Muscle of arm (tissue), 1 donor: ENCODE measurements at regions not wholly inside any gene's neighbourhood (a gene's known extent, or its start where the extent isn't known, plus 50 kb on each side); places are given as distances from the start of the nearest gene placed in this dataset.

Experiments used
- DNase-seq: peaks from one replicate; pipeline ENCODE4 v3.0.0-alpha.2; 2013

DNA sequence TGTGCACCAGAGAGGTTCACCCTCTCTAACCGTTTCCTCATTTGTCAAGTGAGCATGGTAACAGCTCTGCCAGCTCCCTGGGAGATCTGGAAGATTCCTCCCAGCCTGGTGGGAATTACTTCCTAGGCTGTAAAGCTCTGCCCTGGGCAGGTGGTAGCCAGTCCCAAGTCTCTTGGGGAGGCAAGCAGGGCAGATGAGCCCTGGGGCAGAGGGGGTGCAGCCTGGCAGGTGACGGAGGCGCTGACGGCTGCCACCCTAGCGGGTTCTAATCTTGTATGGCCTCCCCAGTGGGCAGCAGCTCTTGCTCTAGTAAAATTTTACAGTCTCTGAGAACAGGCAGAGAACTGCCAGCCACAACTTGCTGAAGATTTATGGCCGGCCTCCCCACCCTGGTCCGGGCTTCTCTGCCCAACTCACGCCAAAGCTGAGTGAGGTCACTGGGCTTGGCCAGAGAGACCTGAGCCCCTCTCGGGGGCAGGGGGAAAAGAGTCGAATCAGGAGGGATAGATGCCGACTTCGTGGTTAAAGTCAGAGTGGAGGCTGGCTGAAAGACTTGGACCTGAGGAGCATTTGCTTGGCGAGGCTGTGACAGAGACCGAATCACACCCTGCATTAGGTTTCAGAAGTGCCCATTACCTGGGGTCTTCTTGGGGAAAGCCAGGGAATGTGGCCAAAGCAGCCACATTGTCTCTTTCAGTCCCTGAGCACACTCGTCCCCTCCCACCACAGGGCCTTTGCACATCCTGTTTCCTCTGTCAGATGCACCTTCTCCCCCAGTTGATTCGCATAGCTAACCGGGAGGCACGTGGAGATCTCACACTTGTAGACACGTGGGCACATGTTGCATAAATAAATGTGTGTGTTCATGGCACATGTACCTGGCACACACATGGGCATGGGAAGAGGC lies 188.2 kb downstream of the MN1 start:
- no peak for DNase-seq

DNA sequence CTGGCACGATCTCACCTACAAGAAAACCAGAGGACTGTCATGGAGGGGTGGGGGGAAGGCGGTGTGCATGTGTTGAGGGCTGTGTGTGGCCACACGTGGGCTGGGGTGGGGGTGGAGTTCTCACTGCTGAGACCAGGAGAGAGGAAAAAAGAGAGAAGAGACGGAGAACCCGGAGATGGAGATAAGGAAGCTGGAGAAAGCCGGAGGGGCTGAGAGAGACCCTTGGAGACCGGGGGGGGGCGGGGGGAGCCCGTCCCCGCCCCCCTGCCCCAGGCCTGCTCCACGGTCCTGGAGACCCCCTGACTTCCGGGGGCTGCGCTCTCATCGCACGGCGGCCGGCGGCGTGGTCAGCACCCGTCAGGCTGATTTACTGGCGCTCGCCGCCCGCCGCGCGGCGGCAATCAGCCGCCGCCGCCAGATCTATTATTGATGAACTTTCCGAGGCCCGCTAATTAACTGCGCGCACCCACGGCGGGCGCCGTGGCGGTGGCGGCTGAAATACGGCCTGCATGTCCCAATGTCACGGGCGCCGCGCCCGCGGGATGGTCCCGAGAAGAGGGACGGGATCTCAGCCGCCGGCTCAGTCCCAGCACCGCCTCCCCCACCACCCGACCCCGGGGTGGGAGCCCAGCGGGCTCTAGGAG lies 187.4 kb downstream of the MN1 start:
- no peak for DNase-seq

DNA sequence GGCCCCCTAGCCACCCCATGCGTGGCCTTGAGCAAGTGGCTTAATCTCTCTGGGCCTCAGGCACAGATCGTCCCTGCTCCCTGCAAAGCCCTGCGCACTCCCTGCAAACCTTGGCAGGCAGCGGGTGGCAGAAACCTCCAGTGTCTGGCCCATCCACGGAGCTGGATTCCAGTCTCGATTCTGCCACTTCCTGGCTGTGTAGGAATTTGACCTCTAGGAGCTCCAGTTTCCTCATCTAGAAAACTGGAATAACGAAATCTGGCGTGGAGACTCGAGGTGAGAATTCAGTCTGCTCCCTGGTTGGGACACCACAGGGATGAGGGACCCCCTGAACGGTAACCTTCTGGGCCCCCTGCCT lies 186.9 kb downstream of the MN1 start:
- DNase-seq: no peak

DNA sequence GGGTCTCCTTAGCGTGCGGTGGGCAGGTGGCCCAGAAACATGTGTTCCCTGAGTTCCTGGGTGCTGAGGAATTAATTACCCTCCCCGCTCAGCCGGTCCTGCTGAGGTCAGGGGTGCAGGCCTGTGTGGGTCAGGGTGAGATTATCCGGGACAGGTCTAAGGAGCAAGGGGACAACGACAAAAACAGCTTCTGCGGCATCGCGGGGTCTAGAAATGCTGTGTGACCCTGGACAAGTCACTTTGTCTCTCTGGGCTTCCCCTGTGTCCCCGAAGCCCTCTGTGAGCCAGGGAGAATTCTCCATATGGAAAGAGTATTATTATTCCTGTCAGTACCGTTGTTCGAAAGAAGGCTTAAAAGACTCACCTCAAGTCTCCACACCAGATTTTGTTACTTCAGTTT lies 186.1 kb downstream of the MN1 start:
- no peak for DNase-seq

DNA sequence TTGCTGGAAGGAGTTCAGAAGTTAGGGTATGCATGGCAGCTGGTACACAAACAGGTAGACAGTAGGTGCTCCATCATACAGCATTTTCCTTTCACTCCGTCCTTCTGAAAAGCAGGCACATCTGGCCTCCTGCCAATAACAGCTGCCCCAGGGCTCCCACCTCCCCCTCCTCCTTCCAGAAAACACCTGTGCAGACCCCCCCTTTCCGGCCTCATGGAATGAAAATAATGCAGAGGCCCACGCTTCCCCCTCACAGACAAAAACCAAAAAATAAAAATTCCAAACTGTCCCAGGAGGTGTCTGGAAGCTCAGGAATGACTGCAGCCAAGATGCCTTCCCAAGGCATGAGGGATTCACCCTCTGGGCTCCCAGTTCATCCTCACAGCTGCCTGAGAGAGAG lies 185.5 kb downstream of the MN1 start:
- no peak for DNase-seq

DNA sequence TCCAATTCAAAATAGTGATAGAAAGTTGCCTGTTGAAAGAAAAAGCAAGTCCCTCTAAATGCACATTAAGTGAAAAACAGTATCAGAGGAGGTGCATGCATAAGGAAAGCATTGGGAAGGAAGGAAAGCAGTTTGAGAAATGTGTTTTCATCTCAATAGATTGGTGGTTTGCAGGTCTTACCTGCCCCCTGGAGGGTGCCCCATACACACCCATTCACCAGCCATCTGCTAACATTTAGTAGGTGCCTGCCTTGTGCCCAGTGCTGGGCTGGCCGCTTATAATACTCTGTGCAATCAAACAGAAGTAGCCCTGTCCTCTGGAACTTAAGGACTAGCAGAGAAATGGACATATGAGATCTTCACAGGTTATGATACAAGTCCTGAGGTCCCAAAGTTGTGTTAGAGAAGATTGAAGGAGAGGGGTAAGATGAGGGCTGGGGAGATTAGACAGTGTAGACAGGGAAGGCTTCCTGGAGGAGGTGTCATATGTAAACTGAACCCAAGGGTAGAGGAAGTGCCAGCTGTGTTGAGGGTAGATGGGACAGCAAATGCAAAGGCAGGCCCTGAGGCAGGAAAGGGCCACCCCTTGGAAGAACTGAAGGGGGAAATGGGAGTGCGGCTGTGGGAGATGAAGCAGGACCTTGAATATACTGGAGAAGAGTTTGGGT lies 184.2 kb downstream of the MN1 start:
- no peak for DNase-seq

DNA sequence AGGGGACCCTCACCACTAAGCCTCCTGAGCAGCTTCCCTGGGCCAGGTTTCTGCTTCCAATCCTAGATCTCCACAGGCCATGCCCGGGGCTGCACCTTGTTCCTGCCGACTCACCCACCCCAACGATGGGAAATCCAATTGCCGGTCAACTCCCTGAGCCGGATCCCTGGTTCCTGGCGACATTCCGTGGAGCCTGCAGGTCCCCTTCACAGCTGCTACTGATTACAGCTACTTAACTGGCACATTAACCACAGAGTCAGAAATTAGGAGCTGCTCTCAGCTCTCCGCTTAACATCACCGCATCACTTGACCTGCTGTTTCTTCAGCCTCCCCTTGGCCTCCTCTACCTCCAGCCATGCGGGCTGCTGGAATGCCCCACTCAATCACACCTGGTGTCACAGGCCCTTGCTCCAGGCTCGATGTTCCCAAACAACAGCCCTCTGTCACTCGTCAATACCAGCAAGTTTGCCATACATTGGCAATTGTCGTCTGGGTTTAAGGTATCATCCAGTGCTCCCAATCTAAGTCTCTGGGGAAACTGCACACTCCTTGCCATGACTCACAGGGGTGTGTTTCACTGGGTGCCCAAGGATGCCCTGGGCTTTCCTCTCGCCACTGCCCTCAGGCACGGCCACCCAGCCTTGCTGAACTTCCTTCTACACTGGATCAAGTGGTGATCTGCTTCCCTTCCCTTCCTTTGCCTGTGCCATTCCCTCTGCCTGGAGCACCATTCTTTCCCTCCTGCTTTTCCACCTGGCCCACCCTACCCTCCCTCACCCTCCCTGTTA lies 181.0 kb downstream of the MN1 start:
- DNase-seq: no peak

DNA sequence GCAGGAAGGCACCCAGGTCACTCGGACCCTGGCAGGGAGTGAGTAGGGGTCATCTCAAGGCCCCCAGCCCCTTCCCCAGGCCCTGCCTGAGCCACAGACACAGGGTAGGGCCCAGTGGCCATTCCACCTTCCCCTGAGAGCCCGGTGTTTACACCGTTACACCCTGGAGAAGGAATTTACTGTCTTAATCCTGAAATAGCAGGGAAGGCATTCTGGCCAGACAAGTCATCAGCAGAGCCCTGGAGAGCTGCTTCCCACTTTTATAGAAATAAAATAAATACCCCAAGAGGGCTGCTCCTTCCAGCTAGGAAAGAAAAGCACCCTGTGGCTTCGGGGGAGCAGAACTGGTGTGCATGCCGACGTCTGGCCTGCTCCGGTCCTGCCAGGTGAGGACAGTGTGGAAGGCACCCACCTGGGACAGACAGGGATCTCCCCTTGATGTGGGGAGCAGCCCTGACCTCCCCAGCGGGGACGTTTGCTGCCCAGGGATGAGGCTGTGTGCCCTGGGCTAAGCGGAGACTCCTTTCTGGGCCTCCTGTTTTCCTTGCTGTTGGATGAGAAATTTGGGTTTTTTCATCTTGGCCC lies 180.0 kb downstream of the MN1 start:
- DNase-seq: no peak

DNA sequence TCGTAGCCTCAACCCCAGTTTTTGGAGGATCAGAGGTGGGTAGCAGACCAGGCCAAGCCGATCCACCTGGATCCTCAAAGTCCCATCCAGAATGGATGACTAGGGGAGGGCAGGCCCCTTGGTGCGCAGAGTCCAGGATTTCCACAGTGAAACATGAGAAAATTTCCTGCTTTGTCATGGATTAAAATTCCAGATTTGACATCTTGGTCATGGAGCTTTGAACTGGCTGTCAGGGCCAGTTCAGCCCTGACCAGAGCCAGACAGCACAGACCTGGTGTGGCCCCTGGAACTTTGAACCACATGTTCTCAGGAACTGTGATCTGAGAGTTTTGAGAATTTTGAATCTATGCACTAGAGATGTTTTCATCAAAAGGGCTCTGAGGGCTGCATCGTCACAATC lies 177.5 kb downstream of the MN1 start:
- DNase-seq: no peak

DNA sequence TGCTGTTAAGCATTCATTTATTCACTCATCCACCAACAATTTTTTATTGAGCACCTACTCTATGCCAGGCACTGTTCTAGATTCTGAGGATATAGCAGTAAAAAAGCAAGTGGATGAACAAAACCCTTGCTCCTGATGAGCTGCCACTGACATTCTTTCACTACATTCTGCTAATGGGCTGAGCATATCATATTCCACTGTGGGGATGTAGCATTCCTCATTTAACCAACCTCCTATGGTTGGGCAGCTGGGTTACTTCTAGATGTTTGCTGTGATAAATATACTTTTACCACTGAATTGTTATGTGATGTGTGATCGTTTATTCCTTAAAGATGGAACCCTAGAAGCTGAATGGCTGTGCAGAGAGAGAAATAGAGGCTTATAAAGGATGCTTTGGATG lies 176.9 kb downstream of the MN1 start:
- no peak for DNase-seq

DNA sequence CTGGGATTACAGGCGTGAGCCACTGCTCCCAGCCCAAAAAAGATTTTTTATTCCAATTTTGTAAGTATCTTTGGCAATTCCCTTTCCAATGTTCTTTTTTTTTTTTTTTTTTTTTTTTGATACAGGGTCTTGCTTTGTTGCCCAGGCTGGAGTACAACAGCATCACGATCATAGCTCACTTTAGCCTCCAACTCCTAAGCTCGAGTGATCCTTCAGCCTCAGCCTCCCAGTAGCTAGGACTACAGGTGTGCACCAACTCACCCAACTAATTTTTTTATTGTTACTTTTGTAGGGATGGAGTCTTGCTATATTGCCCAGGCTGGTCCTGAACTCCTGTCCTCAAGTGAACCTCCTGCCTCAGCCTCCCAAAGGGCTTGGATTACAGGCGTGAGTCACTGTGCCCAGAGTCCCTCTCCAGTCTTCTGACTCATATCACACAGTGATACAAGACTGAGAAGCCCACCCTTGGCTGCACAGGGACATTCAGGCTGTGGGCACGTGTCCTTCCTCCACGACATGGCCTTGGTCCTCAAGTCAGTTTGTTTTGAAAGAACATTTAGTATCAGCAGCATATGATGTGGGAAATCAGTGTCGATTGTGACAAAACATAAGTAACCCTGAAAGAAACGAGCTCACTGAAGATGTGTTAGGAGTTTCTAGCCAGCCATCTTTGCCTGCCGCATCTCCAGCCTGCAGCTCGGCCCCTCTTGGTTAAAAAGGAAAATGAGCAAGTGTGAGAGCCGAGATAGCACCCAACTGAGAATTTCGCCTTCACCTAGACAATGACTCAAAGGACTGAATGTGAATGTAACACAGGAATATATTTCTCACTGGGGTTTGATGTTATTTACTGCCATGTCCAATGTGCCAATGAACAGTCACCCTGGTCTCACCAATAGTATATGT lies 175.5 kb downstream of the MN1 start:
- DNase-seq: no peak

DNA sequence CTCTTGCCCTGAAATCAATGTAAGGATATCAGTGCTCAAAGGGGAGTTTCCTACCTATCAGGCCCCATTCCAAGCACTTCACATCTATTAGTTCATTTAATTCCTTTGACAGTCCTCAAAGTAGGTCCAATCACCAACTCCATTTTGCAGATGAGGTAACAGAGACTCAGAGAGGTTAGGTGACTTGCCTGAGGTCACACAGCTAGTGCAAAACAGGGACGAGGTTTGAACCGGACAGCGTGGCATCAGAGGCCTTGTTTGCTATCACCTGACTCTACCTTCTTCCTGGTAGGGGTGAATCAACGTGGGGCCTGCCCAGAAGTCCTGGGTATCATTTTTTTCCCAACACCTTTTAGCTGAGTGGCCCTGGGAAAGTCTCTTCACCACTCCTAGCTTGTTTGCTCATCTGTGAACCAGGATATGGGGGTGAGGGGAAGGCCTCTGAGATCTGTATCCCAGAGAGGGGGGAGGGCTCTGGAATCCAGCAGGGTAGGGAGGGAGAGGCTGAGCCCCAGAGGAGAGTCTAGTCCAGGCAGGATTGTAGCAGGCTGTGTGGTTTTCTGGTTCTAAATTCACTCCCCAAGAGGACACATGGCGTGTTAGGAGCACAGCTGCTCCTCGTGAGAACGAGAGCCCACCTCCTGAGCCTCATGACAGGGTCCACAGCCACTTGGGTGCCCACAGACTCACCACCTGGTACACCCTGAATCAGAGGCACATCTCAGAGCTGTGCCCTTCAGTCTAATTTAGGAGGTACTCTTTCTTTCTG lies 174.7 kb downstream of the MN1 start:
- no peak for DNase-seq

DNA sequence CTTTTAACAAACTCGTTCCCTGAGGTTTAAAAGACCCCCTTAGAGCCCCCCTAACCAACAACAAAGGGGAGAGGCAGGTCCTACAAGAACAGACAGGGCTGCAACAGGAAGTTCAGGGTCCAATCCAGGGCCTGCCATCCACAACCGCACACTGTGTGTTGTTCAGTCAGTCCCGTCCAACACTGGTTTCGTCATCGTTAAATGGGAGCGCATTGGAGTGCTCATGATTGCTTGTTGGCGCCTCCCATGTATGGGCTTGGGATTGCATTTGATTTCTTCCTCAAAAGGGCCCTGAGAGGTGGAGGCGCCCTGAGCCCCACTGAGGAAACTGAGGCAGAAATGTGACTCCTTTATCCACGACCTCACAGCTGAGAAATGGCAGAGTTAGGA lies 174.1 kb downstream of the MN1 start:
- no peak for DNase-seq

DNA sequence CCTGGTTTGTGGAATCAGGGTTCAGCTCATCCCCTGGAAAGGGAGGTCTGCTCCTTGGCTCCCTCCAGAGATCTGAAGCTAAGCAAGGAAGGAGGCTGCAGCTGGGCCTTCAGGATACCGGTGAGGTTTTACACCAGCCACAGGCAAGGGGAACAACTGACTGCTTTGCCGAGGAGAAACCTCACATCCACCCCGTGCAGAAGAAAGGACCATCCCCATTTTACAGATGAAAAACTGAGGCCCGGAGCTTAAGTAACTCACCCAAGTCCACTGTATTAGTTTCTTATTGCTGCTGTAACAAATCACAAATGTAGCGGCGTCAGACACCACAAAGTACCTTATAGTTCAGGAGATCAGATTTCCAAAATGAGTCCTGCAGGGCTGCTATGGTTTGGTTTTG lies 173.7 kb downstream of the MN1 start:
- no peak for DNase-seq

DNA sequence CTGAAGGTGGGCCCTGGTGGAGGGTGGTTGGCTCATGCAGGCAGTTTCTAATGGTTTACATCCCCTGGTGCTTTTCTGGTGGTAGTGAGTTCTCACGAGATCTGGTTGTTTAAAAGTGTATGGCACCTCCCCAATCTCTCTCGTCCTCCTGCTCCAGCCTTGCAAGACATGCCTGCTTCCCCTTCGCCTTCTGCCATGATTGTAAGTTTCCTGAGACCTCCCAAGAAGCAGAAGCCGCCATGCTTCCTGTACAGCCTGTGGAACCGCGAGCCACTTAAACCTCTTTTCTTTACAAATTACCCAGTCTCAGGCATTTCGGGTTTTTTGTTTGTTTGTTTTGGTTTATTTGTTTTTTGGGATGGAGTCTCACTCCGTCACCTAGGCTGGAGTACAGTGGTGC lies 173.2 kb downstream of the MN1 start:
- DNase-seq: no peak

DNA sequence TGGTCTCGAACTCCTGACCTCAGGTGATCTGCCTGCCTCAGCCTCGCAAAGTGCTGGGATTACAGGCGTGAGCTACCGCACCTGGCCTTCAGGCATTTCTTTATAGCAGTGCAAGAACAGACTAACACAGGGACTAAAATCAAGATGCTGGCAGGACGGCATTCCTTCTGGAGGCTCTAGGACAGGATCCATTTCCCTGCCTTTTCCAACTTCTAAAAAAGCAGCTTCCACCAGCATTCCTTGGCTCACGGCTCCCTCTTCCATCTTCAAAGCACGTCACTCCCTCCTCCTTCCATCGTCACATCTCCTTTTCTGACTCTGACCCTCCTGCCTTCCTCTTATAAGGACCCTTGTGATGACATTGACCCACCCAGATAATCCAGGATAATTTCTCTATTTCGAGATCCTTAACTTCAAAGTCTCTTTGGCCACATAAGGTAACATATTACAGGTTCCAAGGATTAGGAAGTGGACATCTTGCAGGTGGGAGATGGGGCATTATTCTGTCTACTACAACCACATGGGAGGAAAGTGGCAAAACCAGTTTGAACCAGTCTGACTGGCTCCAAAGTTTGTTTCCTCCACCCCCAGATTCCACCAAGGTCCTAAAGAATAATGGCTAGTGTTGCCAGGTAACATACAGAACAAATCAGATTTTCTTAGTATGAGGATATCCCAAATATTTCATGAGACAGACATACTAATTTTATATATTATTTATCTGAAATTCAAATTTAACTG lies 172.5 kb downstream of the MN1 start:
- no peak for DNase-seq

DNA sequence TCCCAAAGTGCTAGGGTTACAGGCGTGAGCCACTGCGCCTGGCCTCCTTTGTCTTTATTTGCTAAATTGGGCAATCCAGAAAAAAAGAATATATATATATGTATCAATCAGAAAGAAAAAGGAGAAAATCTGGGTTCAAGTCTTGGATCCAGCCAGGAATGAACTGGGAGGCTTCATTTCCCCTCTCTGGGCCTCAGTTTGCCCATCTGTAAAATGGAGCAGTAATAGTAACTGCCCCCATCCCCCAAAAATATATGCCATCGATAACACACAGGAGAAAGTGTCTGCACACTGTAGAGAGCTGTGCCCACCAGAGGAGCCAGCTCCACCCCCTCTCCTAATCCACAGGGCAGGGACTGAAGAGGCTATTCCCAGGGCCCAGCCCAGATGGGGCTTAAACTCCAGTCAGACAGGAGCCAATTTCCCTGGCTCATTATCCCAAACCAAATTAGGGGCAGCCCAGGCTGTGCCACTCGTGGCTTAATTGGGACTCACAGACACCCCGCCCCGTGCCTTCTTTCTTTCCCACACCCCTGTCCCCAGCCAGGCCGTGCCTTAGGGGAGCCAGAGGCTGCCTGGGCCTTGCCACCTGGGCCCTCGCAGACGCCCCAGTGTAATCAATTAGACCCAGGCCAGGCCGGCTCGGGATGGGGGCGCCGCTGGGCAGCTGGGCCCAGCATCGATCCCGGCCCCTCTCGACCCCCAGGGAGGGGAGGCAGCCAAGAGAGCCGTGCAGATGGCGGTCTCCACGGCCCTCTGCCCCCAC lies 171.5 kb downstream of the MN1 start:
- DNase-seq: no peak

DNA sequence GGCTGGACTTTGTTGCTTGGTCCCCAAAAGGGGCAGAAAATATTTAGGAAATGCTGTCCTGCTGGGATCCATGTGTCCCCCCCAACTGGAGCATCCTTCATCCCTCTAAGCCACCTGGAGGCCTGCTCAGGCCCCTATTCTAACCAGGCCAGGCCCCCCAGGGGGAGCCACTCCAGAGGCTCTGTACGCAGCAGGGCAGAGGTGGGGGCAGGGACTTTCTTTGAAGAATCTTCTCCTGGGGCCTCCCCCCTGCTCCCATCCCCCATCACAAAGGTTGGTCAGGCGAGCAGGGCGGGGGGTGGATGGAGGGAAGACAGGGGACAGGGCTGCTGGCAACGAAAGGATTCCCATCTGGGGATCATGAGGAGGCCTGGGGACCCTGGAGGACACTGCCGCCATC lies 170.8 kb downstream of the MN1 start:
- DNase-seq: no peak

DNA sequence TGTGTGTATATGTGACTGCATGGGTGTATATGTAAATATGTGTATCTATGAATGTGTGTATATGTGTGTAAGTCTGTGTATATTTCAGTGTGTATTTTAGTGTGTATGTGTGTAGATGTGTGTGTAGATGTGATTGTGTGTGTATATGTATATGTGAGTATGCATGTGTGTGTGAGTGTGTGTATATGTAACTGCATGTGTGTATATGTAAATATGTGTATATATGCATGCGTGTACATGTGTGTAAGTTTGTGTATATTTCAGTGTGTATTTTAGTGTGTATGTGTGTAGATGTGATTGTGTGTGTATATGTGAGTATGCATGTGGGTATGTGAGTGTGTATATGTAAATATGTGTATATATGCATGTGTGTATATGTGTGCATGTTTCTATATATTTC lies 169.9 kb downstream of the MN1 start:
- no peak for DNase-seq
